HG02973 (cell line): ENCODE measurements at regions not wholly inside any gene's neighbourhood (a gene's known extent, or its start where the extent isn't known, plus 50 kb on each side); places are given as distances from the start of the nearest gene placed in this dataset.

ENCODE experiments used
- ATAC-seq: cut with Tn5 transposase; IDR thresholded peaks from one replicate; pipeline ENCODE4 v1.9.1; 2021; ENCODE audit warnings: moderate library complexity; ENCODE audit not compliant: unreplicated experiment

DNA sequence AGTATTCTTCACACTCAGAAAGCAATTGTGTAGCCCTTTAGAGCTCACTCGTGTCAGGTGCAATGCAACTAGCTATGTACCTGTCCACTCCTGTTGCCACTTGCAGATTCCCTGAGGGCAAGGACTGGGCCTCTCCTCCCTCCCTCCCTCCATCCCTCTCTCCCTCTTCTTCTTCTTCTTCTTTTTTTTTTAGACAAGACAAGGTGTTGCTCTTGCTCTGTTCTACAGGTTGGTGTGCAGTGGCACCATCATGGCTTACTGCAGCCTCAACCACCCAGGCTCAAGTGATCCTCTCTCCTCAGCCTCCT is 119.7 kb downstream of the ACKR3 start:
- no peak for ATAC-seq

DNA sequence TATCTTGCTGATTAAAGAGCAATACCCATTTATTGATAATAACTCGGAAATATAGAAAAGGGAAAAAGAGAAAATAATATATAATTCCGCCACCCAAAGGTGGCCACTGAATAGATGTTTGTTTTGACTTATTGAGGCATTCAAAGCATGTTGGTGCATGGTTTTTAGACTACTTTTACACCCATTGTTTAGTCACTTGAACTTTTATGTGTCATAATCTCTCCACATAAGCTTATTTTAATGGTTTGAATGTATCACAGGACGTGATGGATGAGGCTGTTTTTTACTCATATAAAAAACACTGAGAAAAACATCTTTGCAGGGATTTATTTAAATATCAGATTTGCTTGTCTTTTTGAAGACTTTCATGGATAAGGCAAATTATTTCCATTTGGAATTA is 120.4 kb downstream of the ACKR3 start:
- ATAC-seq = no peak

DNA sequence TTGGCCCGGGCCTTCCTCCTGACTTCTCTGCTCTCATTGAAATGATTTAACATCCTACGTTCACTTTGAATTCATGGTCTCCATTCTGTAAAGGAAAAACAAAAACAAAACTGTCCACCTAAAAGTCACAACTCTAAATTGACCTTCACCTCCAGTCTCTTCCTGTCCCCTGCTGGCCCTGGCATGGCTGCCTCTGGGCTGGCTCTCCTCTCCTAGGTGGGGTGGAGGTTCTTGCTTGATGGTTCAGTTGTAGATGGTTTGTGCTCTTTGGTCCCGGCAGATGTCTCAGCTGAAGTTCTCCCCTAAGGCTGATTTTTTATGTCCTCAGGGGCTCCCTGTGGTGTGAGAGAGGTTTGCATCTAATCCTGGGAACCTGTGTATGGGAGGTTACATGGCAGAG is 121.1 kb downstream of the ACKR3 start:
- ATAC-seq = no peak

DNA sequence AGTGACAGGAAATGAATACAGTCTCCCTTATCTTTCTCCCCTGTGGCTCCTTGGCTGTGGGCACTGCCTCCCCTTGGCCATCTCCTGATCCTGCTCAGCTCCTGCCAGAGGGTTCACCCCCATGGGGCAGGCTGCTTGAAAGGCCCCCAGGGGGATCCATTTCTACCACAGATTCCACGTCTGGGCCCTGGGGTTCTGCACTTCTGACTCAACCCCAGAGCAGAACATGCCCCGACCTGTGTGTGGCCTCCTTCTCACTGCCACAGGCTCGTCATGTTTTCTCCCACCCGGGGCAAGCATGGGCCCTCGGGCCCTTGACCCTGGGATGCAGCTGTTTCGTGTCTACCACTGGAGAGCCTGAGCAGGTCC is 122.2 kb downstream of the ACKR3 start:
- no peak for ATAC-seq

DNA sequence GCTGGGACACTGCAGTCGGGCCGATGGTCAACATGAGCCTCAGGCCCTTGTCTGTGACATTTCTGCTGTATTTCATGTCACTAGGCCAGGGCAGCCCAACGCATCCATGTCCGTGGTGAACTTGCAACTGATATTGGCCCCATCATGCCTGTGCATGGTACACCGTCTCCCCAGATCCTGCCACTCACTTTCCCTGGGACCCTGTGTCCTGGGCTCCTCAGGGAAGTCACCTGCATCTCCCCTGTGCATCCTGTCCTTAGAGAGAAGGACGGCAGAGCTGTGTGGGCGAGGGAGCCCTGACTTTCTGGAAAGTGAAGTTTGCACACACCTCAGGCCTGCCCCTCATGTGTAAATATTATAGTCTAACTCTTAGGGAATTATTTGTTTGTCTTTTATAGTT is 123.3 kb downstream of the ACKR3 start:
- ATAC-seq = no peak

DNA sequence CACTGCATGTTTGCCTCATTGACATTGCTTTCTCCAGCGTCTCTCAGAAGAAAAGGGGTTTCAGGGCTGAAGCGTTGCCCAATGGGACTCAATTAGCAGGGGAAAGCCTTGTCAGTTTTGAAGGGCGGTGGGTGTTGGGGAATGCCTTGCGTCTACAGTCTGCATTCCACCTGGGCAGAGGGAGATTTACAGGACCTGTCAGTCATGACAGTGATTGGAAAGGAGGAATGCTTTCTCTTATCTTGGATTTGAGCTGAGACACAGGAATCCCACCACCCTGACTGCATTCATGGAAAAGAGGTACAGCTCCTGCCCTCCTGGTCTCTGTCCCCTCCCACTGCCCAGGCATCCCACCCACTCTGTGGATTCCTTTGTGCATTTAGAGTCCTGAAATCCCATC is 123.9 kb downstream of the ACKR3 start:
- no peak for ATAC-seq

DNA sequence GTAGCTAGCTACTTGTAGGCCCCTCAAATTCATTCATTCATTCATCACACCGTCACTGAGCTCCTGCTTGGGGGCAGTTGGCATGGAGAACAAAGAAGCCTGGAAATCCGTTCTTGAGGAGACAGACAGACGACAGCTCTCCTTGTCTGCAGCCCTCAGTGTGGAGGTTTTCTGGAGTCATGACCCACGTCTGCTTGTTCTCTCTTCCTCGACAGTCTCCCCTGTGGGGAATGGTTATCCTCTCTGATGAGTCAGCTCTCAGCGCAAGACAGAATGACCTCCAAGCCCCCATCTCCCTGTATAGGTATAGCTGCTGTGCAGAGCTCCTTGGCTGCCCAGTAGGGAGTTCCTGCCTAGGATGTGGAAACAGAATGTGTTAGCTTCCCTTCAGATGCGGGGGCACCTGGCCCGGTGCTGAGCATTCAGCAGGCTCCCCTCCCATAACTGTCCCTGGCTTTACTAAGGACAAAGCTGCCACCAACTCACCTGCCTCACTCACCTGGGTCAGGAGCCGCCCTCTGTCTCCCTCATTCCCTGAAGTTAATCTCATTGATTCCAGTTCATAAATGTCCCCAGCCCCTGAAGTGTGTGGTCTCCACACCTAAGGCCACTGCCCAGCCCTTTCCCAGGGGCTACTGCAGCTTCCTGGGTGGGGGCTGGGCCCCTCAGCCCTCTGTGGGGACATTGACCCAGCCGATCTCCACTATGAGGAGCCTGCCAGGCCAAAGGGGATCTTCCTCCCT is 124.7 kb downstream of the ACKR3 start:
- ATAC-seq = no peak

DNA sequence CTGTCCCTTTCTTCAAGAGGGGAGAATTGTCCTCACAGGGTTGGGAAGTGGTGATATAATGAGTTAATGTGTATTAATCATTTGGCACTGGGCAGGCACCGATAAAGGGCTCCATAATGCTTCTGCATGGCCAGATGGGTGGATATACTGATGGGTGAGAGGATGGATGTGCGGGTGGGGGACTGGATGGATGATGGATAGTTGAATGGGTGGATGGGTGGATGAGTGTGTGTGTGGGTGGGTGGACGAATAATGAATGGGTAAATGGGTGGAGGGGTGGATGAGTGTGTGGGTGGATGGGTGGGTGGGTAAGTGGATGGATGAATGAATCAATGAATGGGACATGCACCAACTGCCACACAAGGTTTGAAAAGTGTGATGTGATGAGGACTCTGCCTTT is 127.2 kb downstream of the ACKR3 start:
- no peak for ATAC-seq

DNA sequence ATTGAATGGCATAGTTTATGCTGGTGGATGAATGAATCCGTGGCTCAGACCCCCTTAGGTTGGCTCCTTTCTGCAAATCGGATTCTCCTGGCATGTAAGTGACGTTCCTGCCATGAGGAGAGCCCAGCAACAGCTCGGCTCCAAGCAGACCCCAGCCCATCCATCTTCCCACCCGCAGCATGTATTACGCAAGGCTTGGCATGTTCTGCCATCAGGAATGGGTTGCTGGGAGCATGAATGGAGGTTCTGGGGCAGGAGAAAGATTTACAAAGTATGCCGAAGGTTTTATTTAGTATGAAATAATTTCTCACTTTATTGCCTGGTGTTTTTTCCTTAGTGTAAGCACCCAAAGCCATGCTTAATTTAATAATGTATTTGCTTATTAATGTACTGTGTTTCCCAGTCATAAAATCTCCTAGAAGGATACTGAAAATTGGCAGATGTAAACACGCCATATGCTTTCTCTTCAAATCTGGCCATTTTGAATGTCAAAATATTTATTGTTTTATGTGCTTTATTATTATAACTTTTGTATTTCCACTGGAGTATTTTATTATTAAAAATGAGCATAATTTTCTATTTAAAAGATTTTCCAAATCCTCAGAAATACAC is 128.5 kb downstream of the ACKR3 start:
- no peak for ATAC-seq

DNA sequence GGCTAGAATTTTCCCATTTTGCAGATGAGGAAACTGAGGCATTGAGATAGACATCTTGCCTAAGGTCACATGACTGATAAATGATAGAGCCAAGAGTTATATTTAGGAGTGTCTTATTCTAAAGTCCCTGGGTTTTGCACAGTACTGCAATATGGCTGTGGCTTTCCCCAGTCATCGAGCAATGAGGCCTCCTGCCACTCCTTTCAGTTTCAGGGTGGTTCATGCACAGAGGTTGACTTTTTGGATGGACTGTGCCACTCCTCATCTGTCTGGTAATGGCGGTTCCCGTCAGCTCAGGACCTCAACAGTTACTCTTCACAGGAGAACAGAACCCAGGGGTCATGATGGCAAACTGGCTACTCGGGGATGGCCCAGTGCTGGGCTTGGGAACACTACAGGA is 131.1 kb downstream of the ACKR3 start:
- ATAC-seq = no peak

DNA sequence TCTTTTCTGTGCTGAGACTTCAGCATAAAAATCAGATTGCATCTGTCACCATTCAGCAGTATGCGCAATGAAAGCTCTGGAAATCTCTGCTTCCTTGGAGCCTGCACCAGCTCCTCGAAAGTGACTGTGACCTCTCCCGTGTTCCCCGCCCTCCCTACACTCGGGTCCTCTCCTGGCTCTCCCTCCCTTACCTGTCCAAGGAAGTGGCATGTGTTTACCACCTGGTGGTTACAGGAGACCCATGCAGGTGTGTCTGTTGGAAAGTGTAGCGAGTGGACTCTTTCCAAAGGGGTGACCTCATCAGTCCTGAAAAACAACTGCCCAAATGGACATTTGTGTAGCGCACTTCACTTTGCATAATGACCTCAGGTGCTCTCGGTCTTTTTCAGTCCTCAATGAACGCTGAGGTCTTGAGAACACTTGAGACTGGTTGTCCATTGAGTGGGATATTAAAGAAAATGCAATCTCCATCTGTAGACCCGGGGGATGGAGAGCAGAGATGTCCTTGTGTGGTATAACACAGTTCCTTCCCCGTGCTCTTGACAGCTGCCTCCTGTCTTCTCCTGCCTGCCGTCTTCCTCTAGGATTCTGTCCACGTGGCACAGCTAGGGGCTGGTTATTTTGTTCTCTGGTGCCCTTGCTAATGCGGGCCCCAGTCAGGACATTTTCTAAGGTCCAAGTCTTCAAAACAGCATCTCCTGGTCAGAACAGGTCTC is 133.2 kb downstream of the ACKR3 start:
- no peak for ATAC-seq

DNA sequence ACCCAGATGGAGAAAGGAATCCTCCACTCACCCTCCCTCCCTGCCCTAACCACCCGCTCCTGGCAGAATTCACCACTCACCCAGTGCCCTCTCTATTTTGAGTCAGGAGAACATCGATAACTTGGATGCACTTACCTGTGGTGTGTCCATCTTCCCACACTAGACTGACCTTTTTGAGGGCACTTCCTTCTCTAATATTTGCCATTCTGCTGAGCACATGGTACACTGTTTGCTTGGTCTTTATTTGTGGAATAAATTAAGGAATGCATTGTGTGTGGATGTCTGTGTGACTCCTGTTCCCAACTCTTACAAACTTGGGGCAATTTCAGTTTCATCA is 133.7 kb downstream of the ACKR3 start:
- no peak for ATAC-seq

DNA sequence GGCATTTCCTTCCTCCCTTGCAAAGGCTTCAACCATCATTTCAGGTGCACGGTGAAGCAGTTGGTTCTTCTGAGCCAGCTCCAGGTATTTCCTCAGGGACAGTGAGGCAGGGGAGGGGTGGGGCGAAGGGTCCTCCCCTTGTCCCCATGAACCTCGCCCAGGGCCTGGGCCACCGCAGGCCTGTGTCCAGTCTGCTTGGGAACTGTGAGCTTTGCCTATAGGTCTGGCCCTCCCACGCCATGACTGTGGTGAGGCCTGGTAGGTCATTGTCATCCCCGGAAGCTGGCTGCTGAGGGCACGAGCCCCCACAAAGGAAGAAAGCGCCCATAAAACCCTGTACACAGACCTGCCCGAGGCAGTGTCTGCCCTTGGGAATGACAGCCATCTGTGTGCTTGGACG is 134.3 kb downstream of the ACKR3 start:
- no peak for ATAC-seq

DNA sequence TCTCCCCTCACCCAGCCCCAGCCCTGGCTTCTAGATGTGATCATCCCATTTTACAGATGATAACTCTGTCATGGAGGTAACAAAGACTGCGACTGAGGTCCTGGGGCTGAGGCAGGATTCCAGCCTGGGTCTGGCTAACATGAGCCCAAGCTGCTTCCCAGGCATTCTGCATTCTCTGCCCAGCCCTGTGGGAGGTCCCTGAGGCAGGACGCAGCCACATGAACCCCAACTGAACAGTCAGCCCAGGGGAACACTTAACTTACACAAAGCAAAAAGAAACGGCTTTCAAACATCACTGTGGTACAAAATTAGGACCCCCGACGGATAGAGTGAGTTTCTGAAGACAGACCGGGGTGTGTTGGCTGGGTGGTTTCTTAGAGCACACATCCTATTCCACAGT is 135.3 kb downstream of the ACKR3 start:
- ATAC-seq = no peak

DNA sequence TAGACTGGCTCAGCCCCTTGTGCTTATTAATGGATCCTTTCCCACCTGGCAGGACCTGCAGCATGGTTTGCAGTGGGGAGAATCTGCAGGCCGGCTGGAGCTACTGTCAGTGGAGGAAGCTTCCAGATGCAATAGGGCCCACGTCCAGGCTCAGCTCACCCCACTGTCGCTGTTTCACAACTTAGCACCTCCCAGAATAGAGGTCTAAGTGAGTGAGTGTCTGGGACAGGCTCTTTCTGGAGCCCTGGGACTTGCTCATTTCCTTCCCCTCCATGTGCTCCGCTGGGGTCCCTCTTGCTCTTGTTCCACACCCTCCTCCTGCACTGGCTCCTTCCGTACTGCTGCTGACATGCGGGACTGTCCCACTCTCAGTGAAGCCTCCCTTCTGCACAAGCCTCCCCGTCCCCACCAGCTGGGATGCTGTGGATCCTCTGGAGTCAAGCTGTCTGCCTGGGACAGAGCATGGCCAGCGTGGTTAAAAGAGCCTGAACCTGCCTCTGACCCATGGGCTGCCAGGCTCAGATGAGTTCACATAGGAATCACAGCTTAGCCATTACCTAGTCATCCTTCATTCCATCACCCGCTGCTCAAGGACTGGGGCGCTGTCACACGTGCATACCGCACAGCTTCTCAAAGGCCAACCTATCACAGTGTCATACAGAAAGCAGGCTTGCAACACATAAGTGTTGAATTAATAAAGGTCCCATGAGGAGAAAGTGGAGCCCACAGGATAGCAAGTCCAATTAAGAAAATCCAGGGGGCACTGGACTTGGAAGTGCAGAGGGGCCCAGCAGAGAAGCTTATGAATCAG is 135.9 kb downstream of the ACKR3 start:
- no peak for ATAC-seq

DNA sequence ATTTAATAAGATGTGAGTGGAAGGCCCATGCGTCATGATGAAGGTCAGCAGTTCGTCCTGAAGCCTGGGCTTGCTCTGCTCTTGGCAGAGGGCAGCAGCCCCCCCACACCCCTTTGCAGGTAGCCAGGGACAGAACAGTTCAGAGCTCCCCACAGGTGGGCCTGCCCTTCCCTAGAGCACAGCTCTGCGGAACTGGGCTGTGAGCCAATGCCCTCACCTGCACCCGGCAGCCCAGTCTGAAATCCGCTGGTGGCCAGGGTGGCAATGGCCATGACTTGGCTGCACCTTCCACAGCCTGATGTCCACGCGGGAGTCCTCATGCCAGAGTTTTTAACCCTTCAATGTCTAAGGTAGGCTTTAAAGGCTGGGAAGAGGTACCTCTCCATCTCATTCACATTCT is 136.7 kb downstream of the ACKR3 start:
- ATAC-seq = no peak

DNA sequence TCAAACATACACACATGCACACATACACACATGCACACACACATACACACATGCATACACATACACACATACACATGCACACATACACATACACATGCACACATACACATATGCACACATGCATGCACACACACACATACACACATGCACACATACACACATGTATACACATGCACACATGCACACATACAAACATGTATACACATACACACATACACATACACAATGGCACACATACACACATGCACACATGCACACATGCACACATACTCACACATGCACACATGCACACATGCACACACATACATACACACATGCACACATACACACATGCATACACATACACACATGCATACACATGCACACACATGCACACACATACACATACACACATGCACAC is 137.2 kb downstream of the ACKR3 start:
- no peak for ATAC-seq

DNA sequence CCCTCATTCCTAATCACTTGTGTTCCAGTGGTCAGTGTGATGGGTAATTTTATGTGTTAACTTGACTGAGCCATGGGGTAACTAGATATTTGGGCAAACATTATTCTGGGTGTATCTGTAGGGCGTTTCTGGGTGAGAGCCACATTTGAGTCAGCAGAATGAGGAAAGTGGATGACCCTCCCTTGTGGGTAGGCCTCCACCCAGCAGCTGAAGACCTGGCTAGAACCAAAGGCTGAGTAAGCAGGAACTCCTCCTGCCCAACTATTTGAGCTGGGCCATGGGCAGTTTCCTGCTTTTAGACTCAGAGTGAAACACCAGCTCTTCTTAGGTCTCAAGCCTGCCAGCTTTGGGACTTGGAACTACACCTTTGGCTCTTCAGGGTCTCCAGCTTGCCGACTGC is 141.8 kb downstream of the ACKR3 start:
- ATAC-seq = no peak

DNA sequence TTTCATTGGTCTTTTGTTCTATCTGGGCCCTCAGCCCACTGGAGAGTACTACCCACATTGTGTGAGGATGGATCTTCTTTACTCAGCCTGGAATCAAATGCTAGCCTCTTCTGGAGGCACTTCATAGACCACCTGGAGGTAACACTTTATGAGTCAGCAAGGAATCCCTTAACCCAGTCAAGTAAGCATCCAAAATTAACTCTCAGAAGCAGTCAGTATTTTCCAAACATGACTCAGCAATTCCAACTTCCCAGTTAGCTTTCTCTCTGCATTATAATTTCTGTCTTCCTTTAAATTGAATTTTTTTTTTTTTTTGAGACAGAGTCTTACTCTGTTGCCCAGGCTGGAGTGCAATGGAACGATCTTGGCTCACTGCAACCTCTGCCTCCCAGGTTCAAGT is 142.7 kb downstream of the ACKR3 start:
- ATAC-seq = no peak

DNA sequence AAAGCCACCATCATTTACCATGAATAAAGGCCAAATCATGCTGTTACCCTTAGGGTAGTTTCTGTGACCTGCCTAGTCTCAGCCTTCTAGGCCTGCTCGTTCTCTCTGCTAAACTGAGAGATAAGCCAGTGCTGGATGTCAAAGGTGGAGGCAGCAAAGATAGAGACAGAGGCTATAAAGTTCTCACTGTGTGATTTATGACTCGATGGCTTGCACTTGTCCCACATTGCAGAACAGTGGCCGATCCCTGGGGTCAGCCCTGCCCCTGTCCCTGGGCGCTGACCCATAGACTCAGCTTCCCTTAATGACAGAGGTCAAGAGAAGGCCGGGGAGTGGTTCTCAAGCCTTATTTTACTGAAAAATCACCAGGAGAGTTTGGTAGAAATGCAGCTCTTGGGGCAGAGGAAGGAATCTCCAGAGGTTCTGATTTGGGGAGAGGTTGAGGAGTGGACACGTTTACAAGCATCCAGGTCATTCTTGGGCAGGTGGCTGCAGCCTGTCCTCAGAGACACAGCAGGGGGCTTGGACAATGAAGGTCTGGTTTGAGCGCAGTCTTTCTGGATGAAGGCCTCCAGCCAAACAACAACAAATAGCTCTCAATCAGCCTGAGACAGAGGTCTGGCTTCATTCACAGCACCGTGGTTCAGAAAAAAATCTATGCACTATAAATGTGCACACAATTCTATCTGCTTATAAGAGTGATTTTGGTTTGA is 143.5 kb downstream of the ACKR3 start:
- ATAC-seq = no peak

DNA sequence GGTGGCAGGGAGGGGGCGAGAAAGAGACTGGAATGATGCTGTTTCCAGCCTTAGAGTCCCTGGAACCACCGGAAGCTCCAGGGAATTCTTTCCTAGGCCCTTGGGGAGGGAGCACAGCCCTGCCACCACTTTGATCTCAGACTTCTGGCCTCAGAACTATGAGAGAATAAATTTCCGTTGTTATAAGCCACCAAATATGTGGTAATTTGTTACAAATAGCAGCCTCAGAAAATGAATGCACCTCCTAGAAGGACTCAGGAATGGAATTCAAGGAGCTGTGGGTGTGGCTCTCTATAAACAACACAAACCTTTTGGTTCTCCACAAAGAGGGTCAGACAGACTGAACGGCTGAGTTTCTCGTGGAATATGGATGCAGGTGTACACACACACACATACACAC is 144.5 kb downstream of the ACKR3 start:
- no peak for ATAC-seq
